Superior temporal gyrus (tissue), 1 donor: ENCODE measurements at regions not wholly inside any gene's neighbourhood (a gene's known extent, or its start where the extent isn't known, plus 50 kb on each side); places are given as distances from the start of the nearest gene placed in this dataset.
"Not testable (repeated sequence)": the region's sequence is repeated elsewhere in the genome, so short reads cannot be mapped to it uniquely, and the experiment has no call there.

Source experiments
- DNase-seq: peaks from one replicate; pipeline ENCODE4 v3.0.0-alpha.2; 2016; ENCODE audit errors: extremely low spot score

DNA sequence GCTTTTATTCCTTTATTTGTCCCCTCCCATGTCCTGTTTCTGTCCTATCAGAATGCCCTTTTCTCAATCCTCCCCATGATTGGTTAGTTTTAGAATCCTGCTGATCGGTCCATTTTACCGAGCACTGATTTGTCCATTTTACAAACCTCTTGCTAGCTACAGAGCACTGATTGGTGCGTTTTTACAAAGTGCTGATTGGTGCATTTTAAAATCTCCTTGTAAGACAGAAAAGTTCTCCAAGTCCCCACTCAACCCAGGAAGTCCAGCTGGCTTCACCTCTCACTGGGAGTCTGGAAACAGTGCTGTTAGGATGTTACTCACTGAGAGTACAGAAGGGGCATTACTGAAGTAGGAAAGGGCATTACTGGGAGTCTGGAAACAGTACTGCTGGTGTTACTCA is 461.7 kb upstream of the CDH4 start:
- not testable (repeated sequence) for DNase-seq

DNA sequence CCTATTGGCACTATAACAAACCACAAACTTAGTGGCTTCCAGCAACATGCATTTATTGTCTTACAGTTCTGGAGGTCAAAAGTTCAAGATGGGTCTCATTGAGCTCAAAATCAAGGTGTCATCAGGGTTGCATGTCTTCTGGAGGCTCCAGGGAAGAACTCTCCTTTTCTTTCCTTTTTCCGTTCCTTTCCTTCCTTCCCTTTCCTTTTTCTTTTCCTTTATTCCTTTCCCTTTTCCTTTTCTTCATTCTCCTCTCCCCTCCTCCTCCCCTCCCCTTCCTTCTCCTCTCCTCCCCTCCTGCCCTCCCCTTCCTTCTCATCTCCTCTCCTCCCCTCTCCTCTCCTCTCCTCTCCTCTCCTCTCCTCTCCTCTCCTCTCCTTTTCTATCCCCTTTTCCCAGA is 460.2 kb upstream of the CDH4 start:
- DNase-seq: no peak

DNA sequence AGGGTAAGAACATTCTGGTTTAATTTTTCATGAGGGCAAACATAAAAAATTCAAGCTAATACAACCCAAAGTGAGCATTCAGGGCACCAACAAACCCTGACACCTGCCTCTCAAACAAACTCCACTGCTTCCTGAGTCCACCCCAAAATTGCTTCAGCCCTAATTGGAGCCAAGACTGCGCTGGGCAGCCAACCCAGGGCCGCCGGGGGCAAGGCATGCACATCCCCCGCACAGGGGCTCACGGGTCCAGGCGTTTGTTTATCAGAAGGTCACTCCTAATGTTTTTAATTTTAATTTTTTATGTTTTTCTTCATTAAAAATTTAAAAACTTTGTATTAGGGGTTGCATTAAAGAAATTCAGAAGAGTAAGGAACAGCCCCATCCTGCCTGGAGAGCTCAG is 459.1 kb upstream of the CDH4 start:
- no peak for DNase-seq

DNA sequence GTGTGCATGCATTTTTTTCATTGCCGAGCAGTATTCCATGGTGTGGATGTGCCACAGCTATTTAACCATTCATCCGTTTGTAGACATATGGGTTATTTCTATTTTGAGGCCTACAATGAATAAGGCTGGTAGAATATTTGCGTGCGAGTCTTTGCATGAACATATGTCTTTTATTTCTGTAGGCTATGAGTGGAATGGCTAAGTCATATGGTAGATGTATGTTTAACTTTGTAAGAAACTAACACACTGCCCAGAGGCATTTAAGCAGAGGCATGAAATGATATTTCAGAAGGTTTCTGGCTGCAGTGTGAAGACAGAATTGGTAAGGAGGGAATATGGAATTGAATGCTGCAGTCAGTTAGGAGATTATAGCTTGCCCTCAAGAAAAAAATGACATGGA is 457.4 kb upstream of the CDH4 start:
- DNase-seq: no peak

DNA sequence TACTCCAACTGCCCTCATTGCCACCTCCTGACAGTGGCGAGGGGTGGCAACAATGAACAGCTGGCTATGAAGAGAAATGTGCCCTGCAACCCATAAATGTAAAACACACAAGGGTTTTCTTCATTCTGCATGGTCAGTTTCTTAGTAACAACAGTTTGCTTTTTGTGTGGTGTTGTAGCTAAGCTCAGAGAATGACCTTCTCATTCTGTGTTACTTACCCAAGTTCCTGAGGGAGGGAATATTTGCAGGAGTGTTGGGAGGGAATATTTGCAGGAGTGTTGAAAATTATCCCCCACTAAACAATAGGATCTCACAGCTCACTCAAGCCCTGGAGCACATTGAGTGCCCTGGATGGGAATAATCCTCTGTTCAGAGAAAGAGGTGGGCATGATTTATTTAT is 456.4 kb upstream of the CDH4 start:
- DNase-seq: no peak

DNA sequence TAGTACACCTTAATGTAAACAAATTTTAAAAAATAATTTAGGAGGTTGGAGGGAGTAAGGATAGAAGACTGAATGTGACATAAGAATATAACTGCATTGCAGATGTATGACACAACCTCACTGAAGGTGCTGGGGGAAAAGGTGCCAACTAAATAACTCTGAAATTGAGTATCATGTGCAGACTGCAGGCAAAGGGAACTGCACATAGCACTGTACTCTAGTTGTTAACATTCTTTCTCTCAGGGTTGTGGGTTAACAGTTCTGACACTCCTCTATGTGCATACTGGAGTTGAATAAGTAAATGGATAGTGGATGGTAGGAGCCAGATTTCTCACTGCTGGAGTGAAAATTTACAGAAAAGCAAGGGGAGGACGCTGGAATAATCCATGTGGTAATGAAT is 451.9 kb upstream of the CDH4 start:
- no peak for DNase-seq

DNA sequence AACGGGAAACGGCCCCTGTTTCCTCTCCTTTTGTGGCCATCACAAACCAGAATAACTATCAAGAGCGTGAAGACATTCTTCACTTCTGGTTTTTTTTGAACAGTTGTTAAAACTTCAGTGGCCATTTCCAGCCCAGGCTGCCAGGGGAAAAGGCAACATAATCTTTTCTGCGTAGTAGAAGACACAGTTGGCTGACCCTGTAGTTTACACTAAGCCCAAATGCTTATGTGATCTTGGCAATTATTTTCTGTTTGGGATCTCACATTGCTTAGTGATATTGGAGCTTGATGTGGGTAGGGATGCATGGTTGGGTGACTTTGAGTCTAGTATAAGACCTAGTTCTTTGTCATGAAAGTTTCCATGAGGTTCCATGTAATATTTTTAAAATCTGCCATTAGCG is 449.4 kb upstream of the CDH4 start:
- DNase-seq: no peak

DNA sequence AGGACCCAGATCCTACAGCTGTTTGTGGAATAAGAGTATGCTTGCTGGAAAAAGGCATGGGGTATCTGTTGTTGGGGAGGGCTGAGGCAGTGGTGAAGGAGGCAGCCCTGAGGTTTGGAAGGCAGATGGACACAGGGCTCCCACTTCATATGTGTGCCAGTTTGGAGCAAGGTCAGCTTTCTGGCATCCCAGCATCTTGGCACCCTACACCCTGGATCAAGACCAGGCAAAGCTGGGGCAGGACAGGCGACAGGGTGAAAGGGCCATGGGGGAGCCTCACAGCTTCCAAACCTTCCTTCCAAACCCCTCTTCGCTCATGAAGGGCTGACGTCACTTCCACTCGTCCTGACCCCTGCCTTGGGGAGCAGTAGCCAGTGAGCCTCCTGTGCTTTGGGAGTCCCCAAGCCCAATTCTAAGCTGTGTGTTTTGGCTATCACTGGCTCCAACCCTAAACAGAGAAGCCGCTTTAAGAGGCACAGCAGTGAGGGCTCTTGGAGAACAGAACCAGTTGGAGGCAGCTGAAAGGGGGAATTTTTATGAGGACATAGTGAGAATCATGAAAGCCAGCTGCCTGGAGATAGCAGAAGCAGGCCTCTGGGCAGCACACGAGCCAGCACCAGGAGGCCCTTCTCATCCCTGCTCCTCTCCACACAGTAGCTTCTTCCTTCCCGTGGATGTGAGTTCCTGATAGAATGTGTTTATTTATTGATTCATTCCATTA is 448.6 kb upstream of the CDH4 start:
- no peak for DNase-seq

DNA sequence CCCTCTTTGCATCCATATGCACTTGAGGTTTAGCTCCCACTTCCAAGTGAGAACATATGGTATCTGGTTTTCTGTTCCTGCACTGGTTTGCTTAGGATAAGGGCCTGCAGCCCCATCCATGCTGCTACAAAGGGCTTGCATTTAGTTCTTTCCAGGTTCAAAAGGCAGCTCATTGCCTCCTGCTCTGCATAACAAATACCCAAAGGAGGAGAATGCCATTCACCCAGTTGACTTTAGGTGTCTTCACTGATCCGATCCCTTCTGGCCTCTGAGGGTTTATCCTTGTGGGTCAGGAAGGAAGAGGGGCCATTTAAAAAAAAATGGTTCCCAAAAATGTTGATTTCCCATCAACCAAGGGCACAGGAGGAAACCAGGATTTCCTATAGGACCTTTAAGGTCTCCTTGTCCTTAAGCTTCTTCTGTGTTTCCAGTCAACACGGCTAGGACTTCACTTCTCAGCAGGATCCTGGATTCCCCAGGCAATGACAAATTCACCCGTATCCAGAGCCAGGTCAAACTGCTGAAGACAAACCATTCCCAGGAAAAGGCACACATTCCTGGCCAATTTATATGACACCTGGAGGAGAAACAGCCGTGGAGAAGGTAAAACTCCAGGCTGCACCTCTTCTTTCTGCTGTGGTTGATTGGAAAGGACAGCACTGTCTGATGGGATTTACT is 447.7 kb upstream of the CDH4 start:
- no peak for DNase-seq

DNA sequence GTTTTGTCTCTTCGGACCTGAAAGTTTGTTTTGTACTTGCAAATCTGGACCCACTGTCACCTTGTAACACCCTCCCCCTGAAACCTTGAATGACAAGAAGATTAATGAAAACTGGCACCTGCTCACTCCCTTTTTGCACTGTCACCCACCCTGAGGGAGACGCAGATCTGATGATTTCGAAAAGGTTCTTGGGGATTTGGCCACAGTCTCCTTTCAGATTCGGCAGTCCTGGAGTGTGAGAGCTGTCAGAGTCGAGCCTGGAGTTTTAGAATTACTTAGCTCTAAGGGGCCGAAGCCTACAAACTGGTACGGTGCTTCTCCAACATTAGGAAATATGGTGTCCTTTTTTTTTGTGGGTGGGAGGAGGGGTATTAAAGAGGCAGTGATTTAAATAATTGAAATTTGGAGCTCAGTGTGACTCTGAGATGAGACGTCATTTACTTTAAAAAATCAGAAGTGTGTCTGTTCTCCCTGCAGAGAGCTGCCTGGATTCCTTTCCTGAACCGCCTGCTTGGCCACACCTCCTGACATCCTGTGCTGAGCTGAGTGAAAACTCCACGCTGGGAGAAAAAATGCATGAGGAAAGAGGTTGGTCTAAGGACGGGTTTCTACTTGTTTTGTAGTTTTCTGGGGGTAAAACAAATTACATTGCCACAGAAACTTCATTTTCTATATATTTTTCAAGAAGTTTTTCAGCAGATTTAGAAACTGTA is 447.0 kb upstream of the CDH4 start:
- no peak for DNase-seq

DNA sequence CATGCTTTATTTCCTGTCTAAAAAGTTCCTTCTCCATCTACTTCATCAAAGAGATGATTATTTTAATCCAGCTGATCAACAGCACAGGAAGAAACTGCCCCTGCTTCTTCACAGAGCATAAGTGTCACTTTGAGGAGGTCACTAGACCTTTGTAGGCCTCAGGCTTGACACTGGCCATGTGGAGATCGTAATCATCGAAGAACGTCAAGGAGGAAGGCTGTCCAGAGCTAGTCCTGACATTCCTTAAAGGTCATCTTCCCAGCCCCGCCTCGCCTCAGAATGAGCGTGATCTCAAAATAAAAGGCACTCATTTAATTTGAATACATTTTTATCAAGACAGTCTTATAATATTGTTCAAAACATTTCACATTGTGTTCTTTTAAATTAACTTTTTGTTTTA is 445.7 kb upstream of the CDH4 start:
- no peak for DNase-seq

DNA sequence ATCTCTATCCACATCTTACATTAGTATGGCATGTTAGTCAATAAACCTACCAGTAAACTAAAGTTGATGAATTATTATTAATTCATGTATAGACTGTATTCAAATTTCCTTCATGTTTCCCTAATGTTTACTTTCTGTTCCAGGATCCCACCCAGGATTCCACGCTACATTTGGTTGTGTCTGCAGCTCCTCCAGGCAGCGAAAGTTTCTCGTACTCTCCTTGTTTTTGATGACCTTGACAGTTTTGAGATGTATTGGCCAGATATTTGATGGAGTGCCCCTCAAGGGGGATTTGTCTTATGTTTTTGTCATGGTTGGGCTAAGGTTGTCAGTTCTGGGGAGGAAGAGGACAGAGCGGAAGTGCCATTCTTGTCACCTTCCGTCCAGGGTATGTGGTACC is 445.2 kb upstream of the CDH4 start:
- no peak for DNase-seq

DNA sequence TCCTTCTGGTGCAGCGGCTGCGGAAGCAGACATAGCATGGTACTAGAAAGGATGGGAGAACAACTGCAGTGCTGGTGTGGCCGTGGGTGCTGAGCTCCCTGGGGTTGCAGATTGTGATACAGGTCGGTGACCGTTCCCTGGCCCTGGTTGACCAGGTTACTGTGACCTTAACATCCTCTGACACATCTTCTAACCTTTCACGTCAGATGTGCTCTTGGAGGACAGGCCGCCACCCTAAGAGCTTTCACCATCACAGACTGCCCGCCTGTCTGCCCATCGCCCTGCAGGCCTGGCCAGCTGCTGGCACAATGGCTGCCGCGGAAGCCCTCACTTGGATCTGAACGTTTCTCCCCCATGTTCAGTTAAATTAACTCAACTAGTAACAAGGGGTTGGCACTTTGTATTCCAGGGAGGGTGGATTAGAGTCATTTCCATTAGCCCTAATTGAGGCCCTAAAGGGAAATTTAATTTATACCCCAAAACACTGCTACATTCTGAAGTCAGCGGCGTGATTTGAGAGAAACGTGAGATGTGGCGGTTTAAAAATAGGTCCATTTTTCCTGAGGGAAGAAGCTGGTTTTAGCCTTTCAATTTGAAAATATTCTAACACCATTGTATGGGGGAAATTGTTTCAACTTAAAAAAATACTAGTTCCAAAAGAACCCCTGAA is 443.9 kb upstream of the CDH4 start:
- DNase-seq: no peak

DNA sequence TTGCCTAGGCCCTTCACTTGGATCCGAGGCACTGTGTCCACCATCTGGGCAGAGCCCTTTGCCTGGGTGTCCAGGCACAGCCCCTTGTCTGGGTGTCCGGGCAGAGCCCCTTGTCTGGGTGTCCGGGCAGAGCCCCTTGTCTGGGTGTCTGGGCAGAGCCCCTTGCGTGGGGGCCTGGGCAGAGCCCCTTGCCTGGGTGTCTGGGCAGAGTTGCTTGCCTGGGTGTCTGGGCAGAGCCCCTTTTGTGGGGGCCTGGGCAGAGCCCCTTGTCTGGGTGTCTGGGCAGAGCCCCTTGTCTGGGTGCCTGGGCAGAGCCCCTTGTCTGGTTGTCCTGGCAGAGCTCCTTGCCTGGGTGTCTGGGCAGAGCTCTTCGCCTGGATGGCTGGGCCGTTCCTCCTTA is 443.4 kb upstream of the CDH4 start:
- no peak for DNase-seq

DNA sequence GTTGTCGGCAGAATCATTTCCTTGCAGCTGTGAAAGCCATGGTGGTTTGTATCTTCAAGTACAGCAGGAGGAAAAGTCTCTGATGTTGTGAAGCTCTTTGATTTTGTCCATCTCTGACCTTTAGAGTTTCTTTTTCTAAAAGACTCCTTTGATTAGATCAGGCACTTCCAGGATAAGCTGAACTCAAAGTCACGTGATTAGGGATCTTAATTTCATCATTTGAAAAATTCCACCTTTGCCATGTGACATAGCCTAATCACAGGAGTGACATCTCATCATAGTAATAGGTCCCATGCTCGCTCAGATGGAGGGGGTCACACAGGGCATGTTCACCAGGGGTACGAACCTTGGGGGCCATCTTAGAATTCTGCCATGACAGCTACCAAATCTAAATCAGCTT is 441.5 kb upstream of the CDH4 start:
- DNase-seq: no peak

DNA sequence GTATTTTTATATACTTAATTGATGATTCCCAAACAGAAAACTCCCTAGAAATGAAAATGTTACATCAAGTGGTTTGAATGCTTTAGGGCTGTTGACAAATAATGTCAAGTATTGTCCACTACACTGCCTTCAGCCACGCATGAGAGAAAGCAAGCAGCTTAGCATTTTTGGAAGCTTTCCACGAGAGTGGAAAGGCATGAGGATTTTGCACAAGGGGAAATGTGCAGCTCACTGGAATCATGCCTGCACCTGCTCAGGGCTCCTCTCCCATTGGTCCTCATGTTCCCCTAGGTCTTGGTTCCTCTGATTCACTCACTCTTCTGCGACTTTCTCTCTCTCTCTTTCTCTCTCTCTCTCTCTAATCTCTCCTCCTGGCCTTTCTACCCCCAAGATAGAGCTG is 439.5 kb upstream of the CDH4 start:
- DNase-seq: no peak

DNA sequence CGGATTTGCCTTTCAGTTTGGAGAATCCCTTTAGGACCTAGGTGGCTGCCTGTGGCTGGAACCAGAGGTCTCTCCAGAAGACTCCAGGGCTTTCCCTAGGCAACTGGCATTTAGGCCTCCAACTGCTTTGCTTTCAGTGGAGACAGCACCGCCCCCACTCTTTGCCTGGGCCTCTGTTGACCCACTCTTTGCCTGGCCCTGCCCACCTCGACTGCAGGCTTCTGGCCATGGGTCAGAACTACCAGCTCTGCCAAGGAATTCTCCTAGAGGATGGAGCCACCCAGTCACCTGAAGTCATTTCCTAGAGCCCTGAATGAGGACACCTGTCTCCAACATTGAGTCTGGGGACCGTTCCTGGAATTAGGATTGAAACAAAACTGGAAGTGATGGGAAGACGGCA is 439.0 kb upstream of the CDH4 start:
- DNase-seq: no peak

DNA sequence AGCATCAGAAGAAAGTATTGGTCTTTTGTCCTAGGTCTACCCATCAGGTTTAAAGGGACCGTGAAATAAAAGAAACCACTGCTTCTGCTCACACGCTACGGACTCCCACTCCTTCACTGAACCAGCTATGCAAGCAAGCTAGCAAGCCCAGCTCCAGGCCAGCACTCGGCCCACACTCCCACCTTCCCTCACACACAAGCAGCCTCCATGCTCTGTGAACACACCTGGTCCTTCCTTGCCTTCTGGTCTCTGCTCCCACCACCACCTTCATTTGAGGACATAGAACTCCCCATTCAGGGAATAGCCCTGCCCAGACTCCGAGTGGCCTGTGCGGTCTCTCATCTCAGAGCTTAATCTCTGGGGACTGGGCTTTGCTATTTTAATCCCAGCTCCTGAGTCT is 436.4 kb upstream of the CDH4 start:
- no peak for DNase-seq

DNA sequence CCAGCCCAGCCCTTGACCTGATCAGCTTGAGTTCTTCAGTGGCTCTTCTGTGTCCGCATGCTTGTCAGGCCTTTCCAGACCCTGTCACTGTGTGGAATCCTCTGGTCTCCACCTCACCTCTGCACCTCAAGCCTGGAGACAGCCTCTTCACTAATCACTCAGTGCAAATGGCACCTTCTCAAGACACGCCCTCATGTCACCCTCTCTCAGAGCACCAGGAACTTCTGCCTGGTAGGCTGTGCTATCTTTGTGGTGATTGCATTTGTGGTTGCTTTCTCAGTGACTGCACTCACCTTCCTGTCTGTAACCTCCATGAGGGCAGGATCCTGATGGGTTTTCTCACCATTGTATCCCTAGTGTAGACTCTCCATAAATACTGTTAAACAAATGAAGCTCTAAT is 435.2 kb upstream of the CDH4 start:
- DNase-seq: no peak

DNA sequence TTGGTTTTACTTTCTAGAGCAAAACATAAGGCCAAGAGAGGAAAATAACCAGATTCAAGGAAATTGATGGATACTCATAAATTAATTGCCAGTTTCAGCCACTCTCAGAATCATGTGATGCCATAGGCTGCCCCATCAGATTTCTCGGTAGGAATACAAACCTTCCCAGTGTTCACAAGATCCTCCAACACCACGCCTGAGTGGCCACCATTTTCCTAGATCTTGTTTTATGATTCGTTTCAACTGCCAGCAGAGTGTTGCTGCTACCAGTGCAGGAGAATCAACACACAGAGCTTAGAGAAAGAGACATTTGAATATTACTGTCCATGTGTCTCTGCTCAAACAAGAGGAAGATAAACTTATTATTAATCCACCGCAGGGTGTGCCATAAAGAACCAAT is 434.2 kb upstream of the CDH4 start:
- DNase-seq: no peak

DNA sequence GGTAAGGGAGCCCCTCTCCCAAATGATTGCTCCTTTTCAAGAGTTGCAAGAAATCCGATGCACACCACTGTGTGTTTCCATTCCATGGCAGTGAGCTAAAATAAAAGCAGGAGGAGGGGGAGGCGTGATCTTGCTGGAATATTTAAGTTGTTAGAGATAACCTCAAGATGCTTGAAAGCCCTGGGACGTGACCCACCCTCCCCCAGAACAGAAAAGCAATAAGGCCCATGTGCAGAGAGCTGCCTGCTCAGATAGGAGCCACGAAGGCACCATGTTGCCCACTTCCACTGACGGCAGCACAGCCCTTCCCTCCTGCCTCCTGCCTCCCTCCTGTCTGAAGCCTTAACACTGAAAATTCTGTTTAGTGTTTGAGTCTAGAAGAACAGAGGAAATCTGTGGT is 432.6 kb upstream of the CDH4 start:
- no peak for DNase-seq

DNA sequence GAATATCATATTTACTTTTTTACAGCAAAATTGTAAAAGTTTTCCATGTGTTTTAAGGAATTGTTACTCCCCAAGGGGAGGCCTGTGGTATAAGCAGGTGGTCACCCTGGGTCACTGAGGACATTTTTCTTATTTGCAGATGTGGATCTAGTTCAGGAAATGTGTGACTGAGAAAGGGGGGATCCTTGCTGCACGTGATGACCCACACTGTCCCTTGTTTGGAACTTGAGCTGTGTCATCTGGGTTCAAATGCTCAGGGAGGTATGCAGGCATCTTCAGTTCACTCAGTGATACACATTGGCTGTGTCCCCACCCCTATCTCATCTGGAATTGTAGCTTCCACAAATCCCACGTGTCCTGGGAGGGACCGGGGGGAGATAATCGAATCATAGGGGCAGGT is 431.9 kb upstream of the CDH4 start:
- no peak for DNase-seq

DNA sequence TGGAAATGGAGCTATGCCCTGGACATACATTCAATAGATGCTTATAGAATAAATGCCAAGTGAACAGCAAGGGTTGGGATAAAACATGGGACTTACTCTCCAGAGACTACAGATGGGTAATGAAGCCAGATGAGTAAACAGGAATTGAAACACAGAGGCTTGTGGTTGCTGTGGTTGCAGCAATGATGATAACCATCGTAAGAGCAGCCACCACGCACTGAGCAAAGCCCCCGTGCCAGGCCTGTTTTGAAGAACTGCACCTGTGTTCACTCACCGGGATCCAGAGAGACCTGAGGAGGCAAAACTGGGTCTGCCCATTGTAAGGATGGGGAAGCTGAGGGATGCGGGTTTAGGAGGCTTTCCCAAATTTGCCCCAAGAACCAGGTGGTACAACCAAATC is 431.1 kb upstream of the CDH4 start:
- no peak for DNase-seq
